ENCODE measurements at regions not wholly inside any gene's neighbourhood (a gene's known extent, or its start where the extent isn't known, plus 50 kb on each side); places are given as distances from the start of the nearest gene placed in this dataset.

GRCh38 chr13:78160793-78161192 is 242.2 kb upstream of the EDNRB start:
- TF ChIP-seq CTCF (IDR thresholded peaks at IDR 0.05) = no peak
- H3K27ac Mint-ChIP-seq (ENCODE audit: unreplicated experiment) = no peak overlapping the region
- no peaks in the 10 kb centered on the region for H3K9me3 Mint-ChIP-seq (ENCODE audit: low read depth)
- peaks cover 3% of the 10 kb centered on the region for H3K27me3 Mint-ChIP-seq (ENCODE audit: low read depth)
- no peak overlapping the region for H3K4me3 Mint-ChIP-seq (ENCODE audit: unreplicated experiment)
- H3K36me3 Mint-ChIP-seq (ENCODE audit: low read depth) = no peaks in the 10 kb centered on the region
- H3K4me1 Mint-ChIP-seq (ENCODE audit: low read depth) = no peaks in the 10 kb centered on the region
- no peak for DNase-seq (ENCODE audit: low spot score)

- H3K4me1 Mint-ChIP-seq (ENCODE audit: low read depth) = no peaks in the 10 kb centered on the region
- H3K27me3 Mint-ChIP-seq (ENCODE audit: low read depth) = peaks cover 2% of the 10 kb centered on the region
- no peak overlapping the region for H3K4me3 Mint-ChIP-seq (ENCODE audit: unreplicated experiment)
- H3K36me3 Mint-ChIP-seq (ENCODE audit: low read depth) = no peaks in the 10 kb centered on the region
- H3K27ac Mint-ChIP-seq (ENCODE audit: unreplicated experiment) = no peak overlapping the region
- no peak for DNase-seq (ENCODE audit: low spot score)
- peaks cover 5% of the 10 kb centered on the region for H3K9me3 Mint-ChIP-seq (ENCODE audit: low read depth)
- TF ChIP-seq CTCF (IDR thresholded peaks at IDR 0.05) = no peak
These were observed 233.8 kb upstream of the EDNRB start for GRCh38 chr13:78152415-78152814.

- DNase-seq (ENCODE audit: low spot score) = no peak
- Mint-ChIP-seq H3K9me3 (ENCODE audit: low read depth) (peaks cover 5% of the 10 kb centered on the region), H3K36me3 (ENCODE audit: low read depth) (no peaks in the 10 kb centered on the region)
These were observed 229.3 kb upstream of the EDNRB start for GRCh38 chr13:78147905-78148304.

GRCh38 chr13:78145276-78145675 is 226.6 kb upstream of the EDNRB start:
- Mint-ChIP-seq H3K4me1 (ENCODE audit: low read depth) (no peaks in the 10 kb centered on the region), H3K27me3 (ENCODE audit: low read depth) (no peaks in the 10 kb centered on the region), H3K9me3 (ENCODE audit: low read depth) (no peaks in the 10 kb centered on the region), H3K4me3 (ENCODE audit: unreplicated experiment) (no peak overlapping the region), H3K27ac (ENCODE audit: unreplicated experiment) (no peak overlapping the region), H3K36me3 (ENCODE audit: low read depth) (no peaks in the 10 kb centered on the region)
- TF ChIP-seq CTCF (IDR thresholded peaks at IDR 0.05) = no peak
- no peak for DNase-seq (ENCODE audit: low spot score)

More at GRCh38 chr13:78147905-78148304, 229.3 kb upstream of the EDNRB start:
- TF ChIP-seq CTCF (IDR thresholded peaks at IDR 0.05) = no peak
- H3K27ac Mint-ChIP-seq (ENCODE audit: unreplicated experiment) = no peak overlapping the region
- peaks cover 2% of the 10 kb centered on the region for H3K27me3 Mint-ChIP-seq (ENCODE audit: low read depth)
- no peak overlapping the region for H3K4me3 Mint-ChIP-seq (ENCODE audit: unreplicated experiment)
- no peaks in the 10 kb centered on the region for H3K4me1 Mint-ChIP-seq (ENCODE audit: low read depth)

GRCh38 chr13:78139765-78140164 is 221.1 kb upstream of the EDNRB start:
- no peak for DNase-seq (ENCODE audit: low spot score)
- no peaks in the 10 kb centered on the region for H3K9me3 Mint-ChIP-seq (ENCODE audit: low read depth)
- H3K36me3 Mint-ChIP-seq (ENCODE audit: low read depth) = no peaks in the 10 kb centered on the region
- H3K4me3 Mint-ChIP-seq (ENCODE audit: unreplicated experiment) = no peak overlapping the region
- H3K27me3 Mint-ChIP-seq (ENCODE audit: low read depth) = peaks cover 3% of the 10 kb centered on the region
- TF ChIP-seq CTCF (IDR thresholded peaks at IDR 0.05) = no peak
- peaks cover 3% of the 10 kb centered on the region for H3K4me1 Mint-ChIP-seq (ENCODE audit: low read depth)
- H3K27ac Mint-ChIP-seq (ENCODE audit: unreplicated experiment) = no peak overlapping the region

Data from chondrocyte (in vitro differentiated cells).